ENCODE measurements at regions not wholly inside any gene's neighbourhood (a gene's known extent, or its start where the extent isn't known, plus 50 kb on each side); places are given as distances from the start of the nearest gene placed in this dataset.

DNA sequence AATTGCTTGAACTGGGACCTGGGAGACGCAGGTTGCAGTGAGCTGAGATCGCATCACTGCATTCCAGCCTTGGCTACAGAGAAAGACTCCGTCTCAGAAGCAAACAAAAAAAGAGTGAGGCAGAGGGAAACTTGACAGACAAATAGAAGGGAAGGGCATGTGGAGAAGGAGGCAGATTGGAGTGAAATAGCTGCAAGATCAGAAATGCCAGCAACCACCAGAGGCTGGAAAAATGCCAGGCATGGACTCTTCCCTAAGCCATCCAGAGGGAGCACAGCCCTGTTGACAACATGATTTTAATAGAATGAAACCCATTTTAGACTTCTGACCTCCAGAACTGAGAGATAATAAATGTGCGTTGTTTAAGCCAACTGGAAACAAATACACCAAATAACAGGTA lies 447.2 kb upstream of the SPHKAP start:
- TF ChIP-seq, protein P1, sequence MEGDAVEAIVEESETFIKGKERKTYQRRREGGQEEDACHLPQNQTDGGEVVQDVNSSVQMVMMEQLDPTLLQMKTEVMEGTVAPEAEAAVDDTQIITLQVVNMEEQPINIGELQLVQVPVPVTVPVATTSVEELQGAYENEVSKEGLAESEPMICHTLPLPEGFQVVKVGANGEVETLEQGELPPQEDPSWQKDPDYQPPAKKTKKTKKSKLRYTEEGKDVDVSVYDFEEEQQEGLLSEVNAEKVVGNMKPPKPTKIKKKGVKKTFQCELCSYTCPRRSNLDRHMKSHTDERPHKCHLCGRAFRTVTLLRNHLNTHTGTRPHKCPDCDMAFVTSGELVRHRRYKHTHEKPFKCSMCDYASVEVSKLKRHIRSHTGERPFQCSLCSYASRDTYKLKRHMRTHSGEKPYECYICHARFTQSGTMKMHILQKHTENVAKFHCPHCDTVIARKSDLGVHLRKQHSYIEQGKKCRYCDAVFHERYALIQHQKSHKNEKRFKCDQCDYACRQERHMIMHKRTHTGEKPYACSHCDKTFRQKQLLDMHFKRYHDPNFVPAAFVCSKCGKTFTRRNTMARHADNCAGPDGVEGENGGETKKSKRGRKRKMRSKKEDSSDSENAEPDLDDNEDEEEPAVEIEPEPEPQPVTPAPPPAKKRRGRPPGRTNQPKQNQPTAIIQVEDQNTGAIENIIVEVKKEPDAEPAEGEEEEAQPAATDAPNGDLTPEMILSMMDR (IDR thresholded peaks at IDR 0.05): no peak
- no peak for TF ChIP-seq POLR2A (IDR thresholded peaks at IDR 0.05)

All from thyroid gland (tissue), 4 donors.